GM18507 (cell line): ENCODE measurements at regions not wholly inside any gene's neighbourhood (a gene's known extent, or its start where the extent isn't known, plus 50 kb on each side); places are given as distances from the start of the nearest gene placed in this dataset.

Experiments used
- DNase-seq: peaks from one replicate; pipeline ENCODE4 v3.0.0; 2011; ENCODE audit warnings: low read depth; ENCODE audit not compliant: insufficient read length; ENCODE audit errors: extremely low spot score
- FAIRE-seq: peaks from 2 replicates; lab custom pipeline; 2011; peaks lifted over from hg19 to GRCh38; lab: Jason Lieb, UNC

GRCh38 chr18:77632758-77633157 is 383.1 kb downstream of the GALR1 start:
- peak; percentile 48 for FAIRE-seq
- DNase-seq: no peak

GRCh38 chr18:77634494-77634893 is 384.8 kb downstream of the GALR1 start:
- FAIRE-seq: no peak
- DNase-seq: no peak

- DNase-seq (no peak), FAIRE-seq (no peak)
Measured at GRCh38 chr18:77635451-77635850, 385.8 kb downstream of the GALR1 start.

- FAIRE-seq (no peak), DNase-seq (no peak)
Measured at GRCh38 chr18:77635858-77636257, 386.2 kb downstream of the GALR1 start.

GRCh38 chr18:77645170-77645872 is 395.7 kb downstream of the GALR1 start:
- no peak for DNase-seq

GRCh38 chr18:77647472-77647871 is 397.8 kb downstream of the GALR1 start:
- FAIRE-seq: no peak
- DNase-seq: no peak

More at GRCh38 chr18:77645170-77645872, 395.7 kb downstream of the GALR1 start:
- FAIRE-seq: no peak

- FAIRE-seq (no peak), DNase-seq (no peak)
Measured at GRCh38 chr18:77648411-77648810, 398.8 kb downstream of the GALR1 start.

GRCh38 chr18:77650799-77651385 is 401.2 kb downstream of the GALR1 start:
- FAIRE-seq: peak; percentile 59
- DNase-seq: peak; percentile 78

- no peak for DNase-seq
- FAIRE-seq: no peak
Measured at GRCh38 chr18:77651441-77651840, 401.8 kb downstream of the GALR1 start.

- no peak for FAIRE-seq
- DNase-seq: no peak
Measured at GRCh38 chr18:77653792-77654191, 404.1 kb downstream of the GALR1 start.

- FAIRE-seq (no peak), DNase-seq (no peak)
Measured at GRCh38 chr18:77654302-77654701, 404.7 kb downstream of the GALR1 start.

- FAIRE-seq (no peak), DNase-seq (no peak)
Measured at GRCh38 chr18:77657651-77658298, 408.1 kb downstream of the GALR1 start.

GRCh38 chr18:77658299-77658662 is 408.6 kb downstream of the GALR1 start:
- no peak for FAIRE-seq

GRCh38 chr18:77658751-77659448 is 409.3 kb downstream of the GALR1 start:
- DNase-seq (no peak), FAIRE-seq (no peak)

More at GRCh38 chr18:77658299-77658662, 408.6 kb downstream of the GALR1 start:
- no peak for DNase-seq

GRCh38 chr18:77666613-77667012 is 417.0 kb downstream of the GALR1 start:
- FAIRE-seq: no peak

GRCh38 chr18:77668219-77668618 is 418.6 kb downstream of the GALR1 start:
- DNase-seq (no peak), FAIRE-seq (no peak)

More at GRCh38 chr18:77666613-77667012, 417.0 kb downstream of the GALR1 start:
- no peak for DNase-seq

- DNase-seq (no peak), FAIRE-seq (no peak)
Measured at GRCh38 chr18:77669331-77669730, 419.7 kb downstream of the GALR1 start.

GRCh38 chr18:77671456-77672167 is 422.0 kb downstream of the GALR1 start:
- FAIRE-seq: no peak

GRCh38 chr18:77676910-77677309 is 427.3 kb downstream of the GALR1 start:
- DNase-seq (no peak), FAIRE-seq (no peak)

More at GRCh38 chr18:77671456-77672167, 422.0 kb downstream of the GALR1 start:
- no peak for DNase-seq

GRCh38 chr18:77677536-77677935 is 427.9 kb downstream of the GALR1 start:
- FAIRE-seq (no peak), DNase-seq (no peak)
